GM12873 (cell line): ENCODE measurements at regions not wholly inside any gene's neighbourhood (a gene's known extent, or its start where the extent isn't known, plus 50 kb on each side); places are given as distances from the start of the nearest gene placed in this dataset.

Experiments
- TF ChIP-seq, protein P1 (sequence below): IDR thresholded peaks from 2 replicates; pipeline ENCODE4 v1.5.1; 2012; ENCODE audit warnings: low read depth, mild to moderate bottlenecking, moderate library complexity, low read length, control low read depth; ENCODE audit not compliant: insufficient read depth; ENCODE audit errors: missing control alignments

DNA sequence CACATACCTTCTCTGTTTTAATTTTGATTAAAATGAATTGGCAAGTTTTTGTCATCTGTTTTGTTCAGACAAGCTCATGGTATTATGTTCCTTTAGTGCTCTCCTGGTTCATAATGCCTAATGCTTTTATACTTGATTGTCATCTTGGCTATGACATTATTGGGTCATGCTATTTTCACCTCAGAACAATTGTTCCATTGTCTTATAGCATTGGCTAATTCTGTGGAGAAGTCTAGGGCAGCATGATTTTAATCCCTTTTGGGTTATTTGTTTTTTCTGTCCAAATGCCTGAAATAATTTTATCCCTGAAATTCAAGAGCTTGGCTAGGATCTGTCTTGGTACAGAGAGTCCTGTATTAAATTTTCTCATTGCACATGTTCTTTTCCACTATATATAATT, 83.8 kb upstream of the CCDC85A start:
- TF ChIP-seq, protein P1, sequence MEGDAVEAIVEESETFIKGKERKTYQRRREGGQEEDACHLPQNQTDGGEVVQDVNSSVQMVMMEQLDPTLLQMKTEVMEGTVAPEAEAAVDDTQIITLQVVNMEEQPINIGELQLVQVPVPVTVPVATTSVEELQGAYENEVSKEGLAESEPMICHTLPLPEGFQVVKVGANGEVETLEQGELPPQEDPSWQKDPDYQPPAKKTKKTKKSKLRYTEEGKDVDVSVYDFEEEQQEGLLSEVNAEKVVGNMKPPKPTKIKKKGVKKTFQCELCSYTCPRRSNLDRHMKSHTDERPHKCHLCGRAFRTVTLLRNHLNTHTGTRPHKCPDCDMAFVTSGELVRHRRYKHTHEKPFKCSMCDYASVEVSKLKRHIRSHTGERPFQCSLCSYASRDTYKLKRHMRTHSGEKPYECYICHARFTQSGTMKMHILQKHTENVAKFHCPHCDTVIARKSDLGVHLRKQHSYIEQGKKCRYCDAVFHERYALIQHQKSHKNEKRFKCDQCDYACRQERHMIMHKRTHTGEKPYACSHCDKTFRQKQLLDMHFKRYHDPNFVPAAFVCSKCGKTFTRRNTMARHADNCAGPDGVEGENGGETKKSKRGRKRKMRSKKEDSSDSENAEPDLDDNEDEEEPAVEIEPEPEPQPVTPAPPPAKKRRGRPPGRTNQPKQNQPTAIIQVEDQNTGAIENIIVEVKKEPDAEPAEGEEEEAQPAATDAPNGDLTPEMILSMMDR, result no peak

DNA sequence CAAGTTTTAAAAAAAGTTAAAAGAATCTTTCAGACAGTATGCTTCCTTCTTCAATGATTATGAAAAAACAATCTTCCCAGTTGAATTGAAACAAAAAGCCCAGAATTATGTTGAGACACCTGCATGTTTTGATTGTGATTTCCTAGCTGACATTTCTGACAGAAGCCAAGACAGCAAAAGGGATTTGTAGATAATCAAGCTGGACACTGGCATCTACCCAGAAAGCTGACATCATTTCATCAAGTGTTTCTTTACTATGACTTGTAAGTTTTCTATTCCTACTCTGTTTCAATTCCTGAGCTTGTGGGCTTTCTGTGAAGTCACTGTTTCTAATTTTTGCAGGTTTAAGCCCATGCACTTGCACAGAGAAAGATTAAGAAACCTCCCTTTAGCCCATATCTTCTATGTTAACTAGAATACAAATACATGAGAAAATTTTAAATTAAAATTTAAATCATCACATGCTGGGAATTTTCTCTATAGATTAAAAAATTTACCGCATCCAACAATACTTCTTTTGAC, 82.9 kb upstream of the CCDC85A start:
- TF ChIP-seq, protein P1, result no peak

DNA sequence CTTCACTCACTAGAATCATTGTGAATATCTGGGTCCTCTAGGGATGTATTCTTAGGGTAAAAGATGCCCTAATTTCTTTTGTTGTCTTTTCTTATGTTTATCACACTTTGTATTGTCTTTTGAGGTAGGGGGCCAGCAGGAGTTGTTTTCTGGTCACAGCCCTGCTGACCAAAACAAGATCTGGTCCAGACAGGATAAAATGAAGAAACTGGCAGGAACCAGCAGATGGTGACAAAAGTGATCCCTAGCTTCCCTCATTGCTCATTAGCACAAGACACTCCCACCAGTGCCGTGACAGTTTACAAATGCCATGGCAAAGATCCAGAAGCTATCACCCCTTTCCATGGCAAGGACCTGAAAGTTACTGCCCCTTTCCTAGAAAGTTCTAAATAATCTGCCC, 81.7 kb upstream of the CCDC85A start:
- TF ChIP-seq, protein P1, result no peak

DNA sequence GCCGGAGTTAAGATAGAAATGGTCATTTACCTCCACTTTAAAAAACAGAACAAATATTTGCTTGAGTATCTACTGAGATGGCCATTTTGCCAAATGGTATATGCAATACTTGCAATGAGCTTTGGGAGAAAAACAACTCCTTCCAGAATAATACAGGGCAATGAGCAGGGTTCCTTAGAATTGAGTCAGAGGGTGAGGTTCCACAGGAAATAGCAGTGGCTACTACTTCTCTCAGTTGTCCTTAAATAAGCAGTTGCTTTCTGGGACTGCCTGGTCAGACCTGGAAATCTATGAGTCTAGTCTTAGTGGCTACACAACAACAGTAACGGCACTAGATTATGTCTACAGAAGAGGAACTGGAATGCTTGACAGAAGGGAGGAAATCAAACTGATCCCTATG, 80.9 kb upstream of the CCDC85A start:
- TF ChIP-seq, protein P1, result no peak

DNA sequence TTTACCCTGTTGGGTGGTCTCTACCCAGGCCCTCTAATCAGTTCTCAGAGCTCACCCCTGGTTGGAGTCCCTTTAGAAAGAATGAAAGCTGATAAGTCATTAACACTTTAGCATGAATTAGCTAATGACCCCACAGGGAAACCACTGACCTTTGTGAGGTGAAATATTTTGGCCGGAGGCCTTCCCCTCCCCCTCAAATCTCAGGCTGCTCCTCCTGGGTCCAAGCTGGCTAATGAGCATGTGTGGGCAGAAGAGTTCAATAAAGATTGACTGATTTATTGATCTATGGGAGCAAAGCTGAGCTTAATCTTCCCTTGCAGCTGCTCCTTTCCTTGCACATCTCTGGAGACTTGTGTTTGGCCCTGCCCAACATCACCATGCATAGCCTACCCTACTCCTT, 78.8 kb upstream of the CCDC85A start:
- TF ChIP-seq, protein P1, result no peak

DNA sequence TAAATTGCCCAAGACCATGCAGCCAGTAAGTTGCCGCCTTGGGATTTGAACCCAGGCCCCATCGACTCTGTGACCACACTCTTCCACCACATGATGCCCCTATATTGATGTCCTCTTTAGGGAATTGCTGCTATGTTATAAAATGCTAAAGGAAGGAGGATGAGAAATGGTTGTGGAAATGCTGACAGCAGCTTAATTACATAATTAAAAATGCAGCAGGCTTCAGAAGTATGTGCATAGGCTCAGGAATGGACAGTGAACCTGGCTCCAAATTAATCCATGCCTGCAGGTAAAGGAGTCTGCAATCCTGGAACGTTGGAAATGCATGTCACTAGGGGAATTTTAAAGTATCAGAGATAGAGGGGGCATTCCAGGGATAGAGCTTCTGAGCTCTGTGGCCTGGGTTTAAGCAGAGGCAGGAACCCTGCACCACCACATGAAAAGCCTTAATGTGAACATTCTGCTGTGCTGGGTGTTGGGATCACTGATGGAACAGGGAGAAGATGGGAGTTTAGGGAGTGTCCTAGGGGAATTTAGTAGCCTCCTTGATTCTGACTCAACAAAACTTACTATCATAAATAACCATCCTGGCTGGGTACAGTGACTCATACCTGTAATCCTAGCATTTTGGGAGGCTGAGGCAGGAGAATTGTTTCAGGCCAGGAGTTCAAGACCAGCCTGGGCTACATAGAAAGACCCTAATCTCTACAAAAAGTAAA, 76.1 kb upstream of the CCDC85A start:
- TF ChIP-seq, protein P1, result no peak

DNA sequence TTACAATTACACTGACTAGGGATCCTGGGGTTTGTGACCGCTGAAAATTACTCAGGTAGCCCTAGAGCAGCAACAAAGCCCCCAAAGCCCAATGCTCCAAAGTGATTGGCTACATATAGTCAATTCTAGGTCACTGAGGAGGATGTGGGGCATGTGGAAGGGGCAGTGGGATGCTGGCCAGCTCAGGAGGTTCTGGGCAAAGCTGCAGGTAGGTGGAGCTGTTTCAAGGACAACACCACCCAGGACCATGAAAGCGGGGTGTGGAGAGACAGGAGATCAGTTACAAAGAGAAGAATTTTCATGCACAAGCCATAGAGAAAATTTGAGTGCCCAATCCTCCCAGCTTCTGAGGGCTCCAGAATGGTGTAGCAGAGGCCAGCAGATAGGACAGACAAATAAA, 75.0 kb upstream of the CCDC85A start:
- TF ChIP-seq, protein P1, result no peak
